Lower leg skin (tissue), 3 donors: ENCODE measurements at regions not wholly inside any gene's neighbourhood (a gene's known extent, or its start where the extent isn't known, plus 50 kb on each side); places are given as distances from the start of the nearest gene placed in this dataset.

ENCODE experiments used
- POLR2A ChIP-seq, 2 donors: fragments of 450-650 bp; IDR thresholded peaks; one replicate each; pipeline ENCODE4 v1.6.1; 2016 to 2017; ENCODE audit warnings: antibody characterized with exemption in 2 of 2, mild to moderate bottlenecking in 1 of 2, moderate library complexity in 1 of 2
- TF ChIP-seq, protein P1 (sequence below), 3 donors: fragments of 450-650 bp; IDR thresholded peaks; one replicate each; pipeline ENCODE4 v1.5.1; 2016; ENCODE audit warnings: antibody characterized with exemption in 3 of 3, mild to moderate bottlenecking in 3 of 3, moderate library complexity in 2 of 3

DNA sequence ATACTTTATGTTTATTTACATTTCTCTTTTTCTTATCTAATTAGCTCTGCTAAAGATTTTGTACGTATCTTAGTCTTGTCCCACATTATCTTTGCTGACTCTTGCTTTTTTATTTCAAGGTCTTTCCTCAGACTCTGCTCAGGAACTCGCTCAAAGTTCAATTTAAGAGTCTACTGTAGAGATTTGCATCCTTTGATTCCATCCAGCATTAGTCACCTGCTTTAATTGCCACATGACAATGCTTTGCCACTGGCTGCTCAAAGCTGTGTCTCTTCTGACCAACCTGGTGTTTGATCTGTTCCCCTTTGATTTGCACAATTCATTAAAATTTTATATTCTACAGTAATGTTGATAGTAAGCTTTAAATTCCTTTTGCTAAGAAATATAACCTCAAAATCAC is 157.9 kb upstream of the FREM2 start:
- TF ChIP-seq, protein P1, sequence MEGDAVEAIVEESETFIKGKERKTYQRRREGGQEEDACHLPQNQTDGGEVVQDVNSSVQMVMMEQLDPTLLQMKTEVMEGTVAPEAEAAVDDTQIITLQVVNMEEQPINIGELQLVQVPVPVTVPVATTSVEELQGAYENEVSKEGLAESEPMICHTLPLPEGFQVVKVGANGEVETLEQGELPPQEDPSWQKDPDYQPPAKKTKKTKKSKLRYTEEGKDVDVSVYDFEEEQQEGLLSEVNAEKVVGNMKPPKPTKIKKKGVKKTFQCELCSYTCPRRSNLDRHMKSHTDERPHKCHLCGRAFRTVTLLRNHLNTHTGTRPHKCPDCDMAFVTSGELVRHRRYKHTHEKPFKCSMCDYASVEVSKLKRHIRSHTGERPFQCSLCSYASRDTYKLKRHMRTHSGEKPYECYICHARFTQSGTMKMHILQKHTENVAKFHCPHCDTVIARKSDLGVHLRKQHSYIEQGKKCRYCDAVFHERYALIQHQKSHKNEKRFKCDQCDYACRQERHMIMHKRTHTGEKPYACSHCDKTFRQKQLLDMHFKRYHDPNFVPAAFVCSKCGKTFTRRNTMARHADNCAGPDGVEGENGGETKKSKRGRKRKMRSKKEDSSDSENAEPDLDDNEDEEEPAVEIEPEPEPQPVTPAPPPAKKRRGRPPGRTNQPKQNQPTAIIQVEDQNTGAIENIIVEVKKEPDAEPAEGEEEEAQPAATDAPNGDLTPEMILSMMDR (IDR thresholded peaks at IDR 0.05) = no peak
- no peak for TF ChIP-seq POLR2A (IDR thresholded peaks at IDR 0.05)
